ENCODE measurements at regions not wholly inside any gene's neighbourhood (a gene's known extent, or its start where the extent isn't known, plus 50 kb on each side); places are given as distances from the start of the nearest gene placed in this dataset.

- intact Hi-C loops (cut with micrococcal nuclease), result loop anchor here (5.0 to 10.0 kb wide), 2 partner anchors 183 to 304 kb away; no protein-coding TSS in a partner anchor
- H3K27ac Mint-ChIP-seq, result no peak overlapping the region
- no peak for DNase-seq (ENCODE audit: low spot score)
- no peaks in the 10 kb centered on the region for H3K27me3 Mint-ChIP-seq (ENCODE audit: low read depth)
- H3K4me3 Mint-ChIP-seq (ENCODE audit: low read depth), result no peak overlapping the region
- peaks cover 21% of the 10 kb centered on the region for H3K4me1 Mint-ChIP-seq (ENCODE audit: low read depth)
- no peaks in the 10 kb centered on the region for H3K36me3 Mint-ChIP-seq (ENCODE audit: low read depth)
- no peaks in the 10 kb centered on the region for H3K9me3 Mint-ChIP-seq
These were observed 129.7 kb upstream of the MYLIP start for GRCh38 chr6:15999201-15999600.

- intact Hi-C loops (cut with micrococcal nuclease), result loop anchor here (5.0 to 10.0 kb wide), 2 partner anchors 185 to 303 kb away; no protein-coding TSS in a partner anchor
- no peak overlapping the region for H3K4me3 Mint-ChIP-seq (ENCODE audit: low read depth)
- DNase-seq (ENCODE audit: low spot score), result no peak
These were observed 131.1 kb upstream of the MYLIP start for GRCh38 chr6:15997586-15998388.

DNA sequence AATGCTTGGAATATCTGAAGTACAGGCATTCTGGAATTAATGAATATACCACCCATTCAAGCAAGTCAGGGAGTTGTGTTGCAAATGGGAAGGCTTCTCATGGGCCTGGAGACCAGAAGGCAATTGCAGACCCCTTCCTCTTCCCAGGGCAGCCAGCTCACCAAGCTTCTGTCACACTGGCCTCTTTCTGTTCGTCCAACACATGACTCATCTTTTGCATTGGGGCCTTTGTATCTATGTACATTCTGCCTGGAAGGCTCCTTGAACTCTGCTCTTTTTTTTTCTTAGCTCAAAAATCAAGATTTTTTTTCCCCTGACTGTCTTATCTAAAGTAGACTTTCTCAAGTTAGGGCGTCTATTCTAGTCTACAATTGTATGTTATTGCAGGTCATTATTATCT lies 132.9 kb upstream of the MYLIP start:
- intact Hi-C loops (cut with micrococcal nuclease), result loop anchor here (5.0 to 10.0 kb wide), 2 partner anchors 186 to 301 kb away; no protein-coding TSS in a partner anchor
- DNase-seq (ENCODE audit: low spot score), result no peak
- H3K27me3 Mint-ChIP-seq (ENCODE audit: low read depth), result no peaks in the 10 kb centered on the region
- no peaks in the 10 kb centered on the region for H3K36me3 Mint-ChIP-seq (ENCODE audit: low read depth)
- no peak overlapping the region for H3K4me3 Mint-ChIP-seq (ENCODE audit: low read depth)
- no peaks in the 10 kb centered on the region for H3K9me3 Mint-ChIP-seq
- H3K27ac Mint-ChIP-seq, result peak overlapping the region; percentile 55
- H3K4me1 Mint-ChIP-seq (ENCODE audit: low read depth), result peaks cover 24% of the 10 kb centered on the region

More at GRCh38 chr6:15997586-15998388, 131.1 kb upstream of the MYLIP start:
- H3K27ac Mint-ChIP-seq, result no peak overlapping the region
- H3K27me3 Mint-ChIP-seq (ENCODE audit: low read depth), result no peaks in the 10 kb centered on the region
- no peaks in the 10 kb centered on the region for H3K9me3 Mint-ChIP-seq
- H3K4me1 Mint-ChIP-seq (ENCODE audit: low read depth), result peaks cover 21% of the 10 kb centered on the region
- H3K36me3 Mint-ChIP-seq (ENCODE audit: low read depth), result no peaks in the 10 kb centered on the region

DNA sequence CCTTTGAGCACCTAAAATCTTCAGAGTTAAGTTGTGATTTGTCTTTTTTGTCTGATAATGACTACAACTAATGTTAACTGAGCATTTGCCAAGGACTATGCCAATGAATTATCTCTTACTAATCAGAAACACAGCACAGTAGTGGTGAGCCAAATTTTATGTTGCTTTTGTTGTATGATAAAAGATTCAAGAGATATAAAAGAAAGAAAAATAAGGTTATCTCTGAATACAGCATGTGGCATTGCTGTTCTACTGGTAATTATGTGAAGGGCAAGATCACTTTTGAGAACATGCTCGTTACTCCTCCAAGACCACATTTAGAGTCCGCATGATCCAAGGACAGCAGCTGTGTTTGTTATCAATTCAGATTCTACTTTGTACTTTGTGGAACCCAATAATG lies 133.4 kb upstream of the MYLIP start:
- Mint-ChIP-seq H3K4me3 (ENCODE audit: low read depth) (no peak overlapping the region), H3K4me1 (ENCODE audit: low read depth) (peaks cover 28% of the 10 kb centered on the region), H3K27me3 (ENCODE audit: low read depth) (no peaks in the 10 kb centered on the region), H3K27ac (peak overlapping the region; percentile 77), H3K36me3 (ENCODE audit: low read depth) (no peaks in the 10 kb centered on the region), H3K9me3 (no peaks in the 10 kb centered on the region)
- DNase-seq (ENCODE audit: low spot score), result no peak
- intact Hi-C loops (cut with micrococcal nuclease), result loop anchor here (1.0 to 10.0 kb wide), 6 partner anchors 33 to 301 kb away; no protein-coding TSS in a partner anchor

- Mint-ChIP-seq H3K9me3 (no peaks in the 10 kb centered on the region), H3K4me3 (ENCODE audit: low read depth) (no peak overlapping the region)
These were observed 133.9 kb upstream of the MYLIP start for GRCh38 chr6:15994814-15995459.

DNA sequence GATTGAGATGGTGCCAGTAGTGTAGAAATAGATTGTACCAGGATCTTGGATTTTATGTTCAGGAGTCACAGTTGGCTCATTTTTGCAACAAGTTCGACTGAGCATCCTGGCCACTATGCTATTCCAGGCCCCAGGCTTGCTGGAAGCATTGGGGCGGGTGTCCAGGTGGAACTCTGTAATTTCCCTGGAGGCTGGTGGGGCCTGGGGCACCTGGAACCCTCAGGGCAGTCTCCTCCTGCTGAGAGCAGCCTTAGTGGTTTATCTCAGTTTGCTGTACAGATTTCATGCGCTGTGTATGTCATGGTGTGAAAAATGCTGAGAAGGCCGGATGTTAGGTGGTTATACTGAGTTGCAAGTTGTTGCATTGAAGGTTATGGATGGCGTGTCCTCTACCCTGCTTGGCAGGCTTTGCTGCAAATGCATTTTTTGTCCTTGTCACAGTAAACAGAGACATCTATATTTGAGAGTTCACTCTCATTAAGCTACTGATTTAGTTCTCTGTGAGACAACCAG lies 135.1 kb upstream of the MYLIP start:
- no peaks in the 10 kb centered on the region for H3K27me3 Mint-ChIP-seq (ENCODE audit: low read depth)
- DNase-seq (ENCODE audit: low spot score), result no peak
- H3K36me3 Mint-ChIP-seq (ENCODE audit: low read depth), result peaks cover 5% of the 10 kb centered on the region
- peaks cover 41% of the 10 kb centered on the region for H3K4me1 Mint-ChIP-seq (ENCODE audit: low read depth)
- intact Hi-C loops (cut with micrococcal nuclease), result loop anchor here (2.0 to 10.0 kb wide), 4 partner anchors 31 to 299 kb away; no protein-coding TSS in a partner anchor
- H3K4me3 Mint-ChIP-seq (ENCODE audit: low read depth), result no peak overlapping the region
- H3K9me3 Mint-ChIP-seq, result no peaks in the 10 kb centered on the region
- H3K27ac Mint-ChIP-seq, result no peak overlapping the region

More at GRCh38 chr6:15994814-15995459, 133.9 kb upstream of the MYLIP start:
- Mint-ChIP-seq H3K27me3 (ENCODE audit: low read depth) (no peaks in the 10 kb centered on the region), H3K36me3 (ENCODE audit: low read depth) (peaks cover 3% of the 10 kb centered on the region), H3K27ac (peak overlapping the region; percentile 77), H3K4me1 (ENCODE audit: low read depth) (peaks cover 33% of the 10 kb centered on the region)
- intact Hi-C loops (cut with micrococcal nuclease), result loop anchor here (1.0 to 10.0 kb wide), 6 partner anchors 32 to 300 kb away; no protein-coding TSS in a partner anchor
- no peak for DNase-seq (ENCODE audit: low spot score)

GRCh38 chr6:15990179-15990578 lies 138.7 kb upstream of the MYLIP start:
- Mint-ChIP-seq H3K9me3 (no peaks in the 10 kb centered on the region), H3K4me1 (ENCODE audit: low read depth) (peaks cover 50% of the 10 kb centered on the region), H3K27ac (peak overlapping the region; percentile 79), H3K27me3 (ENCODE audit: low read depth) (no peaks in the 10 kb centered on the region), H3K4me3 (ENCODE audit: low read depth) (no peak overlapping the region), H3K36me3 (ENCODE audit: low read depth) (peaks cover 5% of the 10 kb centered on the region)
- DNase-seq (ENCODE audit: low spot score), result no peak
- intact Hi-C loops (cut with micrococcal nuclease), result loop anchor here (1.0 to 10.0 kb wide), 2 partner anchors 76 to 295 kb away; no protein-coding TSS in a partner anchor

- no peak for DNase-seq (ENCODE audit: low spot score)
- H3K27ac Mint-ChIP-seq, result peak overlapping the region; percentile 79
- no peak overlapping the region for H3K4me3 Mint-ChIP-seq (ENCODE audit: low read depth)
- peaks cover 5% of the 10 kb centered on the region for H3K36me3 Mint-ChIP-seq (ENCODE audit: low read depth)
- intact Hi-C loops (cut with micrococcal nuclease), result no loop called here
- H3K4me1 Mint-ChIP-seq (ENCODE audit: low read depth), result peaks cover 42% of the 10 kb centered on the region
- H3K9me3 Mint-ChIP-seq, result no peaks in the 10 kb centered on the region
- no peaks in the 10 kb centered on the region for H3K27me3 Mint-ChIP-seq (ENCODE audit: low read depth)
These were observed 139.5 kb upstream of the MYLIP start for GRCh38 chr6:15989397-15989796.

GRCh38 chr6:15987569-15987968 lies 141.3 kb upstream of the MYLIP start:
- intact Hi-C loops (cut with micrococcal nuclease), result no loop called here
- peaks cover 5% of the 10 kb centered on the region for H3K36me3 Mint-ChIP-seq (ENCODE audit: low read depth)

DNA sequence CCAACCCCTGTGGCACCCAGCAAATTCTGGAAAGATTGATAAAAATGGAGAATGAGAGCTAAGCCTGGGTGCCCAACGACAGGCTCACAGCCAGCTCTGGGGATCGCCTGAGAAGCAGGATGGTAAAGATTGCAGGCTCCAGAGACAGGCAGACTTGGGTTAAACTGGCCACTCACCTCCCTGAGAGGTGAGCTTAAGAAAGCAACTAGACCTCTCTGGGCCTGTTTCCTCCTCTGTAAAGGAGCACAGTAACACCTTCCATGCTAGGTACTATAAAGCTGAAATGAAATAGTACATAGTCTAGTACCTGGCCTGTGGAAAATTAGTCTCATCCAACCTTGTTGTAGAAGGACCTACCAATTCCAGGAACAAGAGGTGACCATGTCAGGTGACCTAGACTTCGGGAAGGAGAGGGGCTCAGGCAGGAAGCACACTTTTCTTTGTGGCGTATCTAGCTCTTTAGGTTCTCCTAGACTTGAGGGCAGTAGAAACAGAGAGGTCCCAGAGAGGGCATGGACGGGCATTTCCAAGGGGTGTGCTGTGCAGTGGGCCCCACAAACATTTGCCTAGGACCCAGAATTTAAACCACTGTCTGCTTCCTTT lies 142.8 kb upstream of the MYLIP start:
- peaks cover 5% of the 10 kb centered on the region for H3K36me3 Mint-ChIP-seq (ENCODE audit: low read depth)
- H3K27me3 Mint-ChIP-seq (ENCODE audit: low read depth), result no peaks in the 10 kb centered on the region
- H3K9me3 Mint-ChIP-seq, result peaks cover 10% of the 10 kb centered on the region
- H3K27ac Mint-ChIP-seq, result peak overlapping the region; percentile 54
- intact Hi-C loops (cut with micrococcal nuclease), result no loop called here
- no peak for DNase-seq (ENCODE audit: low spot score)
- H3K4me3 Mint-ChIP-seq (ENCODE audit: low read depth), result no peak overlapping the region
- H3K4me1 Mint-ChIP-seq (ENCODE audit: low read depth), result peaks cover 40% of the 10 kb centered on the region

More at GRCh38 chr6:15987569-15987968, 141.3 kb upstream of the MYLIP start:
- Mint-ChIP-seq H3K9me3 (peaks cover 4% of the 10 kb centered on the region), H3K4me1 (ENCODE audit: low read depth) (peaks cover 42% of the 10 kb centered on the region), H3K4me3 (ENCODE audit: low read depth) (no peak overlapping the region), H3K27ac (no peak overlapping the region), H3K27me3 (ENCODE audit: low read depth) (no peaks in the 10 kb centered on the region)
- DNase-seq (ENCODE audit: low spot score), result no peak

- peak overlapping the region; percentile 54 for H3K27ac Mint-ChIP-seq
- H3K36me3 Mint-ChIP-seq (ENCODE audit: low read depth), result peaks cover 5% of the 10 kb centered on the region
- H3K27me3 Mint-ChIP-seq (ENCODE audit: low read depth), result no peaks in the 10 kb centered on the region
- peaks cover 34% of the 10 kb centered on the region for H3K4me1 Mint-ChIP-seq (ENCODE audit: low read depth)
- intact Hi-C loops (cut with micrococcal nuclease), result no loop called here
- no peak overlapping the region for H3K4me3 Mint-ChIP-seq (ENCODE audit: low read depth)
- peaks cover 10% of the 10 kb centered on the region for H3K9me3 Mint-ChIP-seq
- no peak for DNase-seq (ENCODE audit: low spot score)
These were observed 143.4 kb upstream of the MYLIP start for GRCh38 chr6:15985379-15985959.

DNA sequence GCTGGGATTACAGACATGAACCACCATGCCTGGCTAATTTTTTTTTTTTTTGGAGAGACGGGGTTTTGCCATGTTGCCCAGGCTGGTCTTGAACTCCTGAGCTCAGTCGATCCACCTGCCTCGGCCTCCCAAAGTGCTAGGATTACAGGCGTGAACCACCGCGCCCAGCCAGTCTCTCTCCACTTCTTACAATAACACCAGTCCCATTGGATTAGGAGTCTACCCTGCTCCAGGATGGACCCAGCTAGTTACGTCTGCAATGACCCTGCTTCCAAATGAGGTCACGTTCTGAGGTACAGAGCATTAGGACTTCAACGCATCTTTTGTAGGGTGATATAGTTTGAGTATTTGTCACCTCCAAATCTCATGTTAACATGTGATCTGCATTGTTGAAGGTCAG lies 146.9 kb upstream of the MYLIP start:
- Mint-ChIP-seq H3K27ac (no peak overlapping the region), H3K9me3 (peaks cover 13% of the 10 kb centered on the region), H3K36me3 (ENCODE audit: low read depth) (no peaks in the 10 kb centered on the region), H3K4me3 (ENCODE audit: low read depth) (no peak overlapping the region), H3K4me1 (ENCODE audit: low read depth) (peaks cover 18% of the 10 kb centered on the region), H3K27me3 (ENCODE audit: low read depth) (no peaks in the 10 kb centered on the region)
- intact Hi-C loops (cut with micrococcal nuclease), result no loop called here
- DNase-seq (ENCODE audit: low spot score), result no peak

Measured in activated T-helper 2 cell treated with anti-CD3 and anti-CD28 coated beads, Interferon-gamma antibody, Interleukin-2, Interleukin-4, amounts not matched to agents 10 μg/mL and 5 μg/mL and 100 μg/mL, durations not matched to agents 14 hours and 24 hours and 36 hours (primary cell).